HG03025 (cell line): ENCODE measurements at regions not wholly inside any gene's neighbourhood (a gene's known extent, or its start where the extent isn't known, plus 50 kb on each side); places are given as distances from the start of the nearest gene placed in this dataset.
"Not testable (repeated sequence)": the region's sequence is repeated elsewhere in the genome, so short reads cannot be mapped to it uniquely, and the experiment has no call there.

Experiments
- ATAC-seq: cut with Tn5 transposase; IDR thresholded peaks from one replicate; pipeline ENCODE4 v1.9.1; 2021; ENCODE audit warnings: mild to moderate bottlenecking, moderate library complexity; ENCODE audit not compliant: unreplicated experiment, low FRiP score

- ATAC-seq, result no peak
Measured at GRCh38 chr6:8829796-8830195, 394.5 kb upstream of the SLC35B3 start.

- ATAC-seq, result no peak
Measured at GRCh38 chr6:8829296-8829695, 394.0 kb upstream of the SLC35B3 start.

GRCh38 chr6:8828376-8828775 lies 393.0 kb upstream of the SLC35B3 start:
- ATAC-seq, result no peak

GRCh38 chr6:8825726-8826125 lies 390.4 kb upstream of the SLC35B3 start:
- no peak for ATAC-seq

GRCh38 chr6:8821981-8822381 lies 386.6 kb upstream of the SLC35B3 start:
- no peak for ATAC-seq

- ATAC-seq, result no peak
Measured at GRCh38 chr6:8820313-8820712, 385.0 kb upstream of the SLC35B3 start.

- ATAC-seq, result no peak
Measured at GRCh38 chr6:8819446-8819845, 384.1 kb upstream of the SLC35B3 start.

- no peak for ATAC-seq
Measured at GRCh38 chr6:8814440-8815000, 379.2 kb upstream of the SLC35B3 start.

- ATAC-seq, result no peak
Measured at GRCh38 chr6:8810325-8810724, 375.0 kb upstream of the SLC35B3 start.

GRCh38 chr6:8809662-8810061 lies 374.3 kb upstream of the SLC35B3 start:
- no peak for ATAC-seq

- ATAC-seq, result no peak
Measured at GRCh38 chr6:8803181-8803760, 367.9 kb upstream of the SLC35B3 start.

- ATAC-seq, result not testable (repeated sequence)
Measured at GRCh38 chr6:8802397-8802796, 367.1 kb upstream of the SLC35B3 start.

GRCh38 chr6:8794420-8794819 lies 359.1 kb upstream of the SLC35B3 start:
- ATAC-seq, result no peak

GRCh38 chr6:8789878-8790277 lies 354.5 kb upstream of the SLC35B3 start:
- no peak for ATAC-seq

GRCh38 chr6:8785223-8785622 lies 349.9 kb upstream of the SLC35B3 start:
- ATAC-seq, result no peak

- ATAC-seq, result no peak
Measured at GRCh38 chr6:8783191-8783590, 347.8 kb upstream of the SLC35B3 start.

GRCh38 chr6:8780653-8781052 lies 345.3 kb upstream of the SLC35B3 start:
- no peak for ATAC-seq

- ATAC-seq, result no peak
Measured at GRCh38 chr6:8764733-8765132, 329.4 kb upstream of the SLC35B3 start.

GRCh38 chr6:8760951-8761350 lies 325.6 kb upstream of the SLC35B3 start:
- ATAC-seq, result no peak

- no peak for ATAC-seq
Measured at GRCh38 chr6:8758412-8758811, 323.1 kb upstream of the SLC35B3 start.

- no peak for ATAC-seq
Measured at GRCh38 chr6:8750627-8751026, 315.3 kb upstream of the SLC35B3 start.

GRCh38 chr6:8749465-8749864 lies 314.1 kb upstream of the SLC35B3 start:
- ATAC-seq, result no peak
